ENCODE measurements at regions not wholly inside any gene's neighbourhood (a gene's known extent, or its start where the extent isn't known, plus 50 kb on each side); places are given as distances from the start of the nearest gene placed in this dataset.

- no peak for TF ChIP-seq CTCF (IDR thresholded peaks at IDR 0.05)
Measured at GRCh38 chr5:14935341-14935740, 63.8 kb upstream of the ANKH start.

GRCh38 chr5:14932902-14933469 is 61.4 kb upstream of the ANKH start:
- no peak for TF ChIP-seq CTCF (IDR thresholded peaks at IDR 0.05)

GRCh38 chr5:14930486-14930885 is 58.9 kb upstream of the ANKH start:
- no peak for TF ChIP-seq CTCF (IDR thresholded peaks at IDR 0.05)

GRCh38 chr5:14929293-14930065 is 57.9 kb upstream of the ANKH start:
- TF ChIP-seq CTCF (IDR thresholded peaks at IDR 0.05) = no peak

GRCh38 chr5:14928661-14929060 is 57.1 kb upstream of the ANKH start:
- TF ChIP-seq CTCF (IDR thresholded peaks at IDR 0.05) = no peak

GRCh38 chr5:14925326-14925725 is 53.7 kb upstream of the ANKH start:
- TF ChIP-seq CTCF (IDR thresholded peaks at IDR 0.05) = no peak

- no peak for TF ChIP-seq CTCF (IDR thresholded peaks at IDR 0.05)
Measured at GRCh38 chr5:14922456-14922855, 50.9 kb upstream of the ANKH start.

Data from LNCAP (cell line).